ENCODE measurements at regions not wholly inside any gene's neighbourhood (a gene's known extent, or its start where the extent isn't known, plus 50 kb on each side); places are given as distances from the start of the nearest gene placed in this dataset.
A peak's percentile ranks its signal among the peaks of the same experiment; 100 is the strongest.

DNA sequence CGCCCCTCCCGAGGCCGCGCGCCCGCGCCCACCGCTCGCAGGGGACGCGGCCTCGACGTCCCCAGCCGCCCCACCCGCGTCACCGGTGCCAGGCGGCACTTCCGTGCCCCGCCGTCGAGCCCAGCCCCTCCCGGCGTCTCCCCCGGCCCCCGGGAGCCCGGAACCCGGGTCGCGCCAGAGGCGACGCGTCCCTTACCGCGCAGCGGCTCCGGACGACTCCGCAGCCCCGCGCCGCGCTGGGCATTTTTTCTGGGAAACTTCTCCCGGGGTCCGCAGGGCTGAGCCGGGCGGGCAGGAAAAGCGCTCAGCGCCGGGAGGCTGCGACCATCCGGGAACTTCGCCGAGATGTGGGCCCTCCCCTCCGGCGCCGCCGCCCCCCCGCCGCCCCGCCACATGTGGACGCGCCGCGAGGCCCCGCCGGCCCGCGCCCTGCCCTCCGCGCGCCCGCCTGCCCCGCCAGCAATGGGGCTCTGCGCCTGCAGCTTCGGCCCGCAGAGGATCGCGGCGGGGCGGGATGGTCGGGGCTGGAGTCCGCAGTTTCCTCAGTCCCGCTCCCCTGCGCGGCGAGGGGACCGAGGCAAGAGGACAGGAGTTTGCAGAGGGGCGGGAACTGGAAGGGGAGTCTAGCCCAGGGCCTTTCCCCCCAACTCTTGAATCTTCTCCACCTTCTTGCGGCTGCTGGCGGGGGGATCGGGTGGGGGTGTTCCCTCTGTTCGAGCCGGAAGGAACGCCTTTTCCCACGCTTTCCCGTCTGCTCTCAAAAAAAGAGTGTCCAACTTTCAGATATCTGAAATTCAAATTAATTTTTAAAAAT lies 81.5 kb downstream of the CHRNA1 start:
- TF ChIP-seq, protein P1, sequence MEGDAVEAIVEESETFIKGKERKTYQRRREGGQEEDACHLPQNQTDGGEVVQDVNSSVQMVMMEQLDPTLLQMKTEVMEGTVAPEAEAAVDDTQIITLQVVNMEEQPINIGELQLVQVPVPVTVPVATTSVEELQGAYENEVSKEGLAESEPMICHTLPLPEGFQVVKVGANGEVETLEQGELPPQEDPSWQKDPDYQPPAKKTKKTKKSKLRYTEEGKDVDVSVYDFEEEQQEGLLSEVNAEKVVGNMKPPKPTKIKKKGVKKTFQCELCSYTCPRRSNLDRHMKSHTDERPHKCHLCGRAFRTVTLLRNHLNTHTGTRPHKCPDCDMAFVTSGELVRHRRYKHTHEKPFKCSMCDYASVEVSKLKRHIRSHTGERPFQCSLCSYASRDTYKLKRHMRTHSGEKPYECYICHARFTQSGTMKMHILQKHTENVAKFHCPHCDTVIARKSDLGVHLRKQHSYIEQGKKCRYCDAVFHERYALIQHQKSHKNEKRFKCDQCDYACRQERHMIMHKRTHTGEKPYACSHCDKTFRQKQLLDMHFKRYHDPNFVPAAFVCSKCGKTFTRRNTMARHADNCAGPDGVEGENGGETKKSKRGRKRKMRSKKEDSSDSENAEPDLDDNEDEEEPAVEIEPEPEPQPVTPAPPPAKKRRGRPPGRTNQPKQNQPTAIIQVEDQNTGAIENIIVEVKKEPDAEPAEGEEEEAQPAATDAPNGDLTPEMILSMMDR (IDR thresholded peaks at IDR 0.05): no peak
- peak in 1 of 2 donors; percentile 41 for TF ChIP-seq POLR2AphosphoS5 (IDR thresholded peaks at IDR 0.05)
